ENCODE measurements at regions not wholly inside any gene's neighbourhood (a gene's known extent, or its start where the extent isn't known, plus 50 kb on each side); places are given as distances from the start of the nearest gene placed in this dataset.

GRCh38 chr13:56713656-56714055, 427.1 kb upstream of the PRR20A start:
- no peak for TF ChIP-seq CTCF (IDR thresholded peaks at IDR 0.05 in 8 of 11, conservative IDR thresholded peaks at IDR 0.05 in 3 of 11)
- TF ChIP-seq POLR2AphosphoS5 (IDR thresholded peaks at IDR 0.05), result no peak

Data from spleen (tissue), 7 donors.